AG09319 (cell line): ENCODE measurements at regions not wholly inside any gene's neighbourhood (a gene's known extent, or its start where the extent isn't known, plus 50 kb on each side); places are given as distances from the start of the nearest gene placed in this dataset.
"Not testable (repeated sequence)": the region's sequence is repeated elsewhere in the genome, so short reads cannot be mapped to it uniquely, and the experiment has no call there.

Source experiments
- DNase-seq: peaks from one replicate; pipeline ENCODE4 v3.0.0-alpha.2; 2010; ENCODE audit warnings: low read depth; ENCODE audit errors: extremely low read depth
- CTCF ChIP-seq: IDR thresholded peaks from 2 replicates; pipeline ENCODE4 v1.5.1; 2011; ENCODE audit warnings: low read depth, mild to moderate bottlenecking, inconsistent platforms, low read length, moderate library complexity

- DNase-seq: no peak
- no peak for TF ChIP-seq CTCF
Measured at GRCh38 chr2:121153516-121153915, 131.5 kb downstream of the TFCP2L1 start.

DNA sequence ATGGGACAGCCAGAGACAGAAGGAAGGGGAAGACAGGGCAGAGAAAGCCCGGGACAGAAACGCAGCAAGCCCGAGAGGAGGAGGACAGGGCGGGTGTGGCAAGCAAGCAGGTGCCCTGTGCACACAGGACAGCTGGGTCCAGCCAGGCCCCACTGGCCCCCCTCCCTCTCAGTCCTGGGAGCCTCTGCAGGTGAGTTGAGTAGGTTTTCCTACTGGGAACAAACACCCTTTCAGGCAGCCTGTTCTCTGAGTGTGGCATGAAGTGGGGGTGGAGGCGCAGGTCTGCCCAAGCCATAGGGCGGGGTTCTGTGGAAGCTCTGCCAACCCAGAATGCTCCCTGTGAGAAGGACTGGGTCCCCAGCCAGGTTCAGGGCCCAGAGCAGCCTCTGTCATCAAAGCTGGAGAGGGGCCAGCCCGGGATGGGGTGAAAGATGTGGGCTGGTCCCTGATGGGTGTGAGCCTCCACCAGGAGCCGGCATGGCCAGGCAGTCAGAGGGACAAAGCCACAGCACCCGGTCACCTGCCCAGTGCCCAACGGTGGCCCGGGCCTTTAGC, 129.4 kb downstream of the TFCP2L1 start:
- no peak for TF ChIP-seq CTCF
- DNase-seq: no peak

DNA sequence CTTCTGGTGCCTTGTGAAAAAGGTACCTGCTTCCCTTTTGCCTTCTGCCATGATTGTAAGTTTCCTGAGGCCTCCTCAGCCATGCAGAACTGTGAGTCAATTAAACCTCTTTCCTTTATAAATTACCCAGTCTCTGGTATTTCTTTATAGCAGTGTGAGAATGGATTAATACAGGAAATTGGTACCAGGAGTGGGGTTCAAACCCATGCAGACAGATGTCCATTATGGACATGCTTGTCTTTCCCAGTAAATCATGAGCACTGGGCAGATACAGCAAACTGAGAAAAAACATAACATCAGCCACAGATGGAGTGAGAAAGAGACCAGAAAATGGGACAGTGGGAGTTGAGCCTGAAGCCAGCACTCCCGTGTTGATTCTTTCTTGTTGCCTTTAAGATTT, 127.5 kb downstream of the TFCP2L1 start:
- not testable (repeated sequence) for DNase-seq

DNA sequence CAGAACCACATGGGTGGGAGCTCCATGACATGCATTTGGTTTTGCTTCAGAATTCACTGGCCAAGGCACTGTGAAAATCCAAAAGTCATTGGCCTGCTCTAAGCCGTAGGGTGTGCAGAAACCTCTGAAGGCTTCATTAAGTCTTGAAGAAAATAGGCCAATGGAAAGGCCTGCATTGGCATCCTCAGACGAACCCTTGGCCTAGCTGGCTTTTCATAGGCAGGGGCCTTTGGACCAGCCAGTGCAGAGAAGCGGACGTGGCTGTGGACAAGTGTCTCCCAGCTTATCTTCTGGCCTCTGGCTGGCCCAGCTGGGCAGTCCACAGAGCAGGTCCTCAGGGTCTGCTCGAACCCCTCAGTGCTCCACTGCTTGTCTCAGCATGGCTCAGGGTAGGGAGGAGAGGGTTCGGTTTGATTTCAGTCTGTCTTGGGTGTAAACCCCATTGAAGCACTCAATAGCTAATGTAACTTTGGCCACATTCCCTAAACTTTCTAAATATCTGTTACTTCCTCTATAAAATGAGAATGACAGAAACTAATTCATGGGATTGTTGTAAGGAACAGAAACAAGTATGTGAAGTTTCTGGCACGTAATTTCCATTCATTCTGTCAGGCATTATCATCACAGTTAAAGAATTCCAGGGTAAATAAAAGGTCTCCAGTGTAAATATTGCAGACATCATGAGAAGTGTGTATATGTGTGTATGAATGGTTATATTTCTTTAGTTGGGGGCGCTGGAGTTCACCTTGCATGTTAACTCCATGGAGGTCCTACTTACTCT, 125.5 kb downstream of the TFCP2L1 start:
- no peak for DNase-seq
- TF ChIP-seq CTCF: no peak

- no peak for DNase-seq
- no peak for TF ChIP-seq CTCF
Measured at GRCh38 chr2:121160366-121160765, 124.6 kb downstream of the TFCP2L1 start.

DNA sequence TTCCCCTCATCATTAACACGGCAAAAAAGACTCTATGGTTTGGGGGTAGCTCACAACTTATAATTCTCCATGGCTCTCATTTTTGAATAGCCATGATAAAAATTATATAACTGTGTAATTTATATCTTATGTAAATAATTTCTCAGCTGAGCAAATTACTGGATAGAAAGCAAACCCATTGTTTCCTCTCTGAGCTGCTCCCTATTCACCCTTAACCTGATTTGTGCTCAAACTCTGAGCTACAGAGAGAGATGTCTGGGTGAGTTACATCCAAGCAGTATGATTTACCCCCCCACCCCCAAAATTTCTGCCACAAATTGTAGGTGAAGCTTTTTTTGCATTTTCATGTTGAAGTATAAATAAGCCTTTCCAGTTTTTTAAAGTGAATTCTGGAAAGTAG, 123.7 kb downstream of the TFCP2L1 start:
- no peak for DNase-seq

GRCh38 chr2:121162893-121163292, 122.1 kb downstream of the TFCP2L1 start:
- no peak for DNase-seq
- no peak for TF ChIP-seq CTCF

More for the DNA sequence above, 123.7 kb downstream of the TFCP2L1 start:
- no peak for TF ChIP-seq CTCF

GRCh38 chr2:121164042-121164441, 121.0 kb downstream of the TFCP2L1 start:
- no peak for TF ChIP-seq CTCF
- DNase-seq: no peak
